Psoas muscle (tissue), 7 donors: ENCODE measurements at regions not wholly inside any gene's neighbourhood (a gene's known extent, or its start where the extent isn't known, plus 50 kb on each side); places are given as distances from the start of the nearest gene placed in this dataset.

ENCODE experiments used
- ATAC-seq, 4 donors: fragments of 200-7000 bp; cut with Tn5 transposase; one replicate each; pipeline ENCODE4 v1.9.1; 2020; ENCODE audit warnings: moderate library complexity in 3 of 4, mild to moderate bottlenecking in 2 of 4
- DNase-seq, 2 donors: peaks; one replicate each; pipeline ENCODE4 v3.0.0-alpha.2; 2020
- H3K27ac ChIP-seq: fragments of 200-600 bp; one replicate; pipeline ENCODE4 v1.8.0; 2022
- H3K27me3 ChIP-seq, 3 donors: fragments of 200-600 bp in 1 of 3; one replicate each; pipeline versions ENCODE4 v1.6.1 to v1.8.0; 2013 to 2022; ENCODE audit warnings: low read length in 2 of 3, mild to moderate bottlenecking in 2 of 3, moderate library complexity in 1 of 3; ENCODE audit not compliant: insufficient read depth in 3 of 3
- H3K36me3 ChIP-seq, 2 donors: fragments of 200-600 bp in 1 of 2; one replicate each; pipeline versions ENCODE4 v1.6.1 to v1.8.0; 2013 to 2022; ENCODE audit warnings: low read depth in 1 of 2, mild to moderate bottlenecking in 1 of 2, moderate library complexity in 1 of 2; ENCODE audit not compliant: insufficient read depth in 1 of 2
- H3K4me1 ChIP-seq: fragments of 200-600 bp; one replicate; pipeline ENCODE4 v1.8.0; 2022
- H3K4me3 ChIP-seq: fragments of 200-600 bp; one replicate; pipeline ENCODE4 v1.8.0; 2022; ENCODE audit warnings: mild to moderate bottlenecking
- H3K9me3 ChIP-seq: fragments of 200-600 bp; one replicate; pipeline ENCODE4 v1.8.0; 2022
- CTCF ChIP-seq: fragments of 200-600 bp; IDR thresholded peaks from one replicate; pipeline ENCODE4 v1.8.0; 2022; ENCODE audit warnings: antibody characterized with exemption
- WGBS, 3 donors: extraction: QIAGEN DNeasy Blood & Tissue Kit; methylation state at CpG; one replicate each; pipeline versions ENCODE4 v1.1.6 to v1.1.7; 2013; 5-methylcytosine and 5-hydroxymethylcytosine counted together
- intact Hi-C, 2 donors: fragments of 100-400 bp; cut with DNase I; formaldehyde crosslinking; loops; one replicate each; pipeline versions ENCODE4 v1.11.0 to v1.14.2; 2022
- donor health status: healthy with polysubstance abuse.
- donor health status: DM: no; HTN: no; CAD: no; lungs with moderate emphysema.
- donor health status: Bipolar disorder and iron deficiency.
- donor health status: healthy.
- donor health status: DM: yes; HTN: yes; CAD: no.
- donor health status: DM: no; HTN: no; CAD: no.
- donor health status: DM: yes; HTN: yes; CAD: no.

DNA sequence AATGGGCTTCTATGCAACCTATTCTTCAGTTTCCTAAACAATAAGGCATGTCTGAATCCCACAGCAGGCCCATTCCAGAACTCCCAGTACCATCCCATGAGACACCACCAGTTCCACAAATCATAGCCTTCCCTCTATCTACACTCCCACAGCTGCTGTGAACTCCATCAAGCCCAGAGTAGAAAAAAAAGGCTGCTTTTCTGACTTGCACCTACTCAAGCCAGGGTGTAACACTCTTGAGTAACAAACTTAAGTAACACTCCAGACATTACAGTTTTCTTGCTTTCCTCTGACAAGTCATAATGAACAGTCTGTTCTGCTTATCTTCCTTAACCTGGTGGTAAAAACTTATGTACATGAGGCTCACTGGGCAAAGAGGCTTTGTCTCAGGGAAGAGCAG lies 283.1 kb downstream of the NFKBIZ start:
- DNase-seq (no peak), ATAC-seq (peak in 3 of 4 donors; percentile 53 to 57 (median 57))
- no peaks in the 10 kb centered on the region for H3K36me3 ChIP-seq
- no peak for TF ChIP-seq CTCF
- H3K9me3 ChIP-seq, result no peaks in the 10 kb centered on the region
- H3K4me3 ChIP-seq, result no peak overlapping the region
- intact Hi-C loops, result no loop called here
- no peaks in the 10 kb centered on the region for H3K27me3 ChIP-seq
- peaks cover 8% of the 10 kb centered on the region for H3K4me1 ChIP-seq
- H3K27ac ChIP-seq, result no peak overlapping the region

DNA sequence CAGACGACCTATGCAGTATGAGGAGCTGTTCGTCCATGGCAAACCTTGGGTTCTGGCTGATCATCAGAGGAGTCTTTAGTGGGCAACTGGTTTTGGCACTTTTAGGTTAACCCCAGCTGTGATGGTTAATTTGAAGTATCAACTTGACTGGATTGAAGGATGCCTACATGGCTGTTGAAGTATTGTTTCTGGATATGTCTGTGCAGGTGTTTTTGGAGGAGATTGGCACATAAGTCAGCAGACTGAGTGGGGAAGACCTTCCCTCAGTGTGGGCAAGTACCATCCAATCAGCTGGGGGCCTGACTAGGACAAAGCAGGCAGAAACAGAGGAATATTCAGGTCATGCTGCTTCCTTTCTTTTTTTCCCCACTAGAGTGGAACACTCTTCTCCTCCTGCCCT lies 284.1 kb downstream of the NFKBIZ start:
- no peak for TF ChIP-seq CTCF
- 87 to 91% (median 90%) methylated on average over 2 of the region's 2 CpGs for WGBS, 3 donors
- no peak for DNase-seq
- Histone ChIP-seq H3K27ac (no peak overlapping the region), H3K27me3 (no peaks in the 10 kb centered on the region), H3K4me3 (no peak overlapping the region), H3K4me1 (peaks cover 8% of the 10 kb centered on the region), H3K9me3 (no peaks in the 10 kb centered on the region), H3K36me3 (no peaks in the 10 kb centered on the region)
- ATAC-seq, result no peak
- intact Hi-C loops, result no loop called here

GRCh38 chr3:102135316-102135715 lies 286.0 kb downstream of the NFKBIZ start:
- DNase-seq (no peak), ATAC-seq (no peak)
- intact Hi-C loops, result no loop called here
- H3K4me3 ChIP-seq, result no peak overlapping the region
- H3K9me3 ChIP-seq, result no peaks in the 10 kb centered on the region
- no peak overlapping the region for H3K27ac ChIP-seq
- TF ChIP-seq CTCF, result no peak
- no peaks in the 10 kb centered on the region for H3K27me3 ChIP-seq
- no peaks in the 10 kb centered on the region for H3K36me3 ChIP-seq
- WGBS, 3 donors, result 75 to 83% (median 80%) methylated on average over 5 of the region's 5 CpGs
- no peaks in the 10 kb centered on the region for H3K4me1 ChIP-seq

DNA sequence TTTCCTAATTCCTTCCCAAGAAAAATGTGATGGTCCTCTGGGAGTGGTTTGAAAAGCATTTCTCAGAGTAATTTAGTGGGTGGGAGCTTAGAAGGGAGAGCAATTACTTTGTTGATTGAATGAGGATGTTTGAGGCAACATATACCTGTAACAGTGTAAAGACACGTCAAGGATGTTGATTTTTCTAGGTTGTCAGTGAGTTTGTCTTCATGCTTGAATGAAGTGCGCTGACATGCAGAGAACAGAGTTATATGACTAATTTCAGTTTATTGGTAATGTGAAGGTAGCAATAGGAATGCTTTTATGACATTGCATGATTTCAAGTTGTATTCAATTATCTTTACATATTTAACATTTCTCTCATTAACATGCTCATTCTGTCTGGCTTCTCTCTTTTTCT lies 286.9 kb downstream of the NFKBIZ start:
- no peaks in the 10 kb centered on the region for H3K36me3 ChIP-seq
- no peak for ATAC-seq

More for the DNA sequence above, 286.9 kb downstream of the NFKBIZ start:
- no peak overlapping the region for H3K27ac ChIP-seq
- H3K9me3 ChIP-seq, result no peaks in the 10 kb centered on the region
- H3K4me1 ChIP-seq, result no peaks in the 10 kb centered on the region
- WGBS, 3 donors, result 87 to 91% (median 90%) methylated on average over 2 of the region's 2 CpGs
- no peak overlapping the region for H3K4me3 ChIP-seq
- no peak for DNase-seq
- intact Hi-C loops, result no loop called here
- H3K27me3 ChIP-seq, result no peaks in the 10 kb centered on the region
- TF ChIP-seq CTCF, result no peak
